ENCODE measurements at regions not wholly inside any gene's neighbourhood (a gene's known extent, or its start where the extent isn't known, plus 50 kb on each side); places are given as distances from the start of the nearest gene placed in this dataset.

DNA sequence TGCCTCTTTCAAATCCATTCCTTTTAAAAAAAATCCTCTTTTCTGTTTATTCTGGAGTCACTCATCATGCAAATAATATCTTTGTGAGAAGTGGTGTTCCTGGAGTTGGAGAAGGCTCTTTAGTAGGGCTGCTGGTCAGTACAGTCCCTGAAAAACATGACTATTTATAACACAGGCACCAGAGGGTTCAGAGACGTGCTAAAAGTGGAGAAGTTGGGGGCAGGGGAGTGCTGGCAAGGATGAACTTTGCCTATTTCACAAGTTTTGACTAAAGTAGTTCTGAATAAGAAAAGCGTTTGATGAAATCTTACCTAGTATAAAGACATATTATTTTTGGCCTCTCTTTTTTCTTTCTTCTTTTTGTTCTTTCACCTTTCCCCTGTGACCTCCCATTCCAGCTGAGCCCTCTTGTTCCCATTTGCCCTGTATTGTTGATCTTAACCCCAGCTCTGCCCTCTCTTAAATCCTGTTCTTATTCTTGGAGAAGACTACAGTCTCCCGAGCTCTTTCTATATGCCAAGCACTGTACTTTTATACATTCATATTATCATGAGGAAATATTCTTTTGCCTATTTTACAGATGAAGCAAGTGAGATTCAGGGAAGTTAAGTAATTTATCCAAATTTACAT, 129.1 kb downstream of the TM9SF2 start:
- no peaks in the 10 kb centered on the region for H3K36me3 Mint-ChIP-seq (ENCODE audit: unreplicated experiment)
- no peak for DNase-seq
- peaks cover 3% of the 10 kb centered on the region for H3K27me3 Mint-ChIP-seq (ENCODE audit: unreplicated experiment)
- TF ChIP-seq, protein P1, sequence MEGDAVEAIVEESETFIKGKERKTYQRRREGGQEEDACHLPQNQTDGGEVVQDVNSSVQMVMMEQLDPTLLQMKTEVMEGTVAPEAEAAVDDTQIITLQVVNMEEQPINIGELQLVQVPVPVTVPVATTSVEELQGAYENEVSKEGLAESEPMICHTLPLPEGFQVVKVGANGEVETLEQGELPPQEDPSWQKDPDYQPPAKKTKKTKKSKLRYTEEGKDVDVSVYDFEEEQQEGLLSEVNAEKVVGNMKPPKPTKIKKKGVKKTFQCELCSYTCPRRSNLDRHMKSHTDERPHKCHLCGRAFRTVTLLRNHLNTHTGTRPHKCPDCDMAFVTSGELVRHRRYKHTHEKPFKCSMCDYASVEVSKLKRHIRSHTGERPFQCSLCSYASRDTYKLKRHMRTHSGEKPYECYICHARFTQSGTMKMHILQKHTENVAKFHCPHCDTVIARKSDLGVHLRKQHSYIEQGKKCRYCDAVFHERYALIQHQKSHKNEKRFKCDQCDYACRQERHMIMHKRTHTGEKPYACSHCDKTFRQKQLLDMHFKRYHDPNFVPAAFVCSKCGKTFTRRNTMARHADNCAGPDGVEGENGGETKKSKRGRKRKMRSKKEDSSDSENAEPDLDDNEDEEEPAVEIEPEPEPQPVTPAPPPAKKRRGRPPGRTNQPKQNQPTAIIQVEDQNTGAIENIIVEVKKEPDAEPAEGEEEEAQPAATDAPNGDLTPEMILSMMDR (IDR thresholded peaks at IDR 0.05; ENCODE audit: partially characterized antibody, unreplicated experiment), result no peak
- no peak overlapping the region for H3K27ac Mint-ChIP-seq (ENCODE audit: unreplicated experiment)
- H3K4me1 Mint-ChIP-seq (ENCODE audit: low read depth, unreplicated experiment), result no peaks in the 10 kb centered on the region
- no peaks in the 10 kb centered on the region for H3K9me3 Mint-ChIP-seq (ENCODE audit: unreplicated experiment)
- no peak overlapping the region for H3K4me3 Mint-ChIP-seq (ENCODE audit: unreplicated experiment)

DNA sequence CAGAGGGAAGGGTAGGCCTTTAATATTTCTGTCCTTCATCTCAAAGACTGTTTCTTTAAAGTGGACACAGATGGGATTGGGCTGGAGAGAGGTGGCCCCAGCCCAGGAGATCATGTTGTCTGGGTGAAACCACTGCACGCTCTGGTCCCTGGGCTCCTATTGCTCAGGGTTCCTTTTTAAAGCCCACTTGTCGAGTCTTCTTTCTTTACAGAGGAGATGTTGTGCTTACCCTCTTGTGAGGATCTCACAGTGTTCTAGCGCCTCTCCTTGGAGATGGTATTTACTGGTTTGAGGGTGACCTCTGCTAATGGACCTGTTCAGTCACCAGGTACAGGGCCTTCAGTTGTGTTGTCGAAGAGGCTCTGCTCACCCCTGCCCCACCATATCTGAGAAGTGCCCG, 128.4 kb downstream of the TM9SF2 start:
- DNase-seq, result no peak
- Mint-ChIP-seq H3K27me3 (ENCODE audit: unreplicated experiment) (peaks cover 2% of the 10 kb centered on the region), H3K27ac (ENCODE audit: unreplicated experiment) (no peak overlapping the region), H3K4me1 (ENCODE audit: low read depth, unreplicated experiment) (no peaks in the 10 kb centered on the region), H3K9me3 (ENCODE audit: unreplicated experiment) (no peaks in the 10 kb centered on the region), H3K4me3 (ENCODE audit: unreplicated experiment) (no peak overlapping the region), H3K36me3 (ENCODE audit: unreplicated experiment) (no peaks in the 10 kb centered on the region)
- TF ChIP-seq, protein P1 (IDR thresholded peaks at IDR 0.05; ENCODE audit: partially characterized antibody, unreplicated experiment), result no peak

DNA sequence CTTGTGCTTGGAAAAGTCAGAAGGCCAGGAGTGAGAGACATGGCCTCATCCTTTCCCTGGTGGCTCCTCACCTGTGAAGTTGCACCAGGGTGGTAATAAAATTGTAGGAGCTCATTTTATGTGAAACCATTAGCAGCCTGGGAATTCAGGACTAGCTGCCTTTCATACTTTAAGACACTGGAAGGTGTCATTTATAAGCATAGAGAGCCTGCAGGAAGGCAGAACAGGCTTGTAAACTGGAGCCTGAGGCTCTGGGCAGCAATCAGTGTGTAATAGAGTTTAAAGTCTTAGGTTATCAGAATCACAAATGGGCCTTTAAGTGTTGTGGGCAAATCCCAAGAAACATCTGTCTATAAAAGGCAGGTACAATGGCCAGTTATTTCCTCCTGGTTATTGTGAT, 127.2 kb downstream of the TM9SF2 start:
- peaks cover 2% of the 10 kb centered on the region for H3K27me3 Mint-ChIP-seq (ENCODE audit: unreplicated experiment)
- H3K4me1 Mint-ChIP-seq (ENCODE audit: low read depth, unreplicated experiment), result no peaks in the 10 kb centered on the region
- TF ChIP-seq, protein P1 (IDR thresholded peaks at IDR 0.05; ENCODE audit: partially characterized antibody, unreplicated experiment), result no peak
- no peak overlapping the region for H3K27ac Mint-ChIP-seq (ENCODE audit: unreplicated experiment)
- peaks cover 2% of the 10 kb centered on the region for H3K9me3 Mint-ChIP-seq (ENCODE audit: unreplicated experiment)
- no peaks in the 10 kb centered on the region for H3K36me3 Mint-ChIP-seq (ENCODE audit: unreplicated experiment)
- DNase-seq, result no peak
- no peak overlapping the region for H3K4me3 Mint-ChIP-seq (ENCODE audit: unreplicated experiment)

DNA sequence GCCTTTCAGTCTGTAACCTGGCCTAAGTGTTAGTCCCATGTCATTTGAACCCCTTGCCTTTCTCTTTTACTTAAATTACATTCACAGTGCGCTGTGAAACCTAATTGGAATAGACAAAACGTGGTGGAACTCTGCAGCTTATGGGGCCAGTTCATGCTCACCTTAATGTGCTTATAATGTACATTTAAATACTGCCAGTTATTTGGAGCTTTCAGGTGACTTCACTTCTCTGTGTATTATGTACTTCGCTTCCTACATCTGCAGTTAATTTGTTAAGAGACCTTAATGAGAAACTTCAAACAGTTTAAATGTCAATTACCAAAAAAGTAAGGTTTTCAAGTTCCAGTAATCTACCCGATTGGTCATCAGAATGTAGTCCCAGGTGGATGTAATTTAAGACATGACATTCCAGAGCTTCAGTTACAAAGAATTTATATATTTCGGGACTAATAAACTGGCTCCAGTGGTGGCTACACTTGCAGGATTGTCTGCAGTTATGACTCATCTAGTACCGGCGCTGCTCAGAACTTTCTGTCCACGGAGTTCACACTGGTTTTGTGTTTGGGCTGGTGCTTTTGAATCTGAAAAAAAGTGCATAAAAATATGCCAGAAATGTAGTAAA, 125.3 kb downstream of the TM9SF2 start:
- no peak for DNase-seq
- no peaks in the 10 kb centered on the region for H3K36me3 Mint-ChIP-seq (ENCODE audit: unreplicated experiment)
- TF ChIP-seq, protein P1 (IDR thresholded peaks at IDR 0.05; ENCODE audit: partially characterized antibody, unreplicated experiment), result no peak
- peaks cover 2% of the 10 kb centered on the region for H3K27me3 Mint-ChIP-seq (ENCODE audit: unreplicated experiment)
- H3K9me3 Mint-ChIP-seq (ENCODE audit: unreplicated experiment), result peaks cover 6% of the 10 kb centered on the region
- H3K4me3 Mint-ChIP-seq (ENCODE audit: unreplicated experiment), result no peak overlapping the region
- no peaks in the 10 kb centered on the region for H3K4me1 Mint-ChIP-seq (ENCODE audit: low read depth, unreplicated experiment)
- H3K27ac Mint-ChIP-seq (ENCODE audit: unreplicated experiment), result no peak overlapping the region

DNA sequence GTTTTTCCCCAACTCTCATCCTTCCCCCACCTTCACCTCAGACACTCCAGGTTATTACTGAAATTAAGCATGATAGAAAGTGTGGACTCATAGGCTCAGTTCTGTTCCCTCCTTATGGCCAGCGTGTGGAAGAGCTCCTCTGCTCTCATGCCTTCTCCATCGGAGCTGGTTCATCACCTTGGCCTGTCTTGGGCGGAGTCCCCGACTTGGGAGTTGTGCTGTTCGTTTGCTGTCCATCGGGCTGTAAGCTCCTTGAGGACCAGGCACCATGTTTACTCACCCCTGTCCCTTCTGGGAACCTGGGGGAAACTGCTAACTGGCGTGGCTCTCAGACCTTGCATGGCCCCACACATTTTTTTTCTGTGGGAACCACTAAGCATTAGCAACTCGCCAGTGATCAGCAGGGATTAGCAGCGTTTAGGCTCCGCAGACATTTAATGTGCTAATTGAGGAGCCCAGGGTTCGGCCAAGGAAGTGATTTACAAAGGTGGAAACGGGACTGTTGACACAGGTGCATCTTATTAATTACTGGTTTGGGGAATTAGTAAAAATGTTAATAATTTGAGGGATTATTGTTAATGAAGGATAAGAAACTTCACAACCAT, 123.8 kb downstream of the TM9SF2 start:
- DNase-seq, result no peak
- H3K4me3 Mint-ChIP-seq (ENCODE audit: unreplicated experiment), result no peak overlapping the region

More for the DNA sequence above, 123.8 kb downstream of the TM9SF2 start:
- H3K9me3 Mint-ChIP-seq (ENCODE audit: unreplicated experiment), result peaks cover 6% of the 10 kb centered on the region
- H3K4me1 Mint-ChIP-seq (ENCODE audit: low read depth, unreplicated experiment), result no peaks in the 10 kb centered on the region
- peaks cover 4% of the 10 kb centered on the region for H3K27me3 Mint-ChIP-seq (ENCODE audit: unreplicated experiment)
- TF ChIP-seq, protein P1 (IDR thresholded peaks at IDR 0.05; ENCODE audit: partially characterized antibody, unreplicated experiment), result no peak
- no peaks in the 10 kb centered on the region for H3K36me3 Mint-ChIP-seq (ENCODE audit: unreplicated experiment)
- H3K27ac Mint-ChIP-seq (ENCODE audit: unreplicated experiment), result no peak overlapping the region
